ENCODE measurements at regions not wholly inside any gene's neighbourhood (a gene's known extent, or its start where the extent isn't known, plus 50 kb on each side); places are given as distances from the start of the nearest gene placed in this dataset.

DNA sequence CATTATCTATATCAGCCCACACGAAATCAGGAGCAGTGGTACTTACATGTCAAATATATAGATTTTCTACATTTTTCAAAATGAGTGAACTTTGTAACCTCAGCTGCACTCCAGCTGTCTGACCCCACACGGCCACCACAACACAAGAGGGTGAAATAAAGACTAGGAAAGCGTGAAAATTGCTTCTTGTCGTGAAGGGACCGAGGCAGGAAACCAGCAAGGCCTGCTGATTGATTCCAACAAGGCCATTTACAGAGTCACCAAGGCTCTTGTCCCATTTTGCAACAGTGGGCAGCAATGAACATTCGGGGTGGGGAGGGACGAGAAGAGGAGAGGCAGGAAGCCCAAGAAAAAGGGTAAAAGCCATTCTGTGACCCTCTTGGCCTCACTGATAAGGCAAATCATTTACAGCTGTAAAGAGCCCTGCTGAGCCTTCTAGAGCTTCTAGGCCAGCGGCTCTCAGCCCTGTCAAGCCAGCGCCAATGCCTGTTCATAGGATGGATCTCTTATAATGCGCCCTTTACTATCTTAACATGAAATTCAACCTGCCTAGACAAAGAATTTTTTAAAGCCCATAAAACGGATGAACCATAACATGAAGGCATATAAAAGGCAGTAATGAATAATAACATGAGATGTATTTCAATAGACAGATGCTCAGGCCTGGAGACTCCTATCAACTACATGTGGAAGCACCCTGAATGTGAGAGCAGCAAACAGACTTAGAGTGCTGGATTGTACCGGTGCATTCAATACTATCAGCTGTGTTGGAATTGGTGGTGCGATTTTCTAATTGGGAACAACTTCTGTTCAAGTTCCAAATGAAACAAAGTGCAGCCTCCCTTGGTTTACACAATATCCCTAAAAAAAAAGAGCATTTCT lies 269.0 kb downstream of the CDCA7 start:
- TF ChIP-seq POLR2A (IDR thresholded peaks at IDR 0.05; ENCODE audit: low read depth, low read length) = no peak
- no peak for TF ChIP-seq POLR2AphosphoS5 (IDR thresholded peaks at IDR 0.05; ENCODE audit: low read depth, low read length)
- no peak for TF ChIP-seq TAF1 (IDR thresholded peaks at IDR 0.05; ENCODE audit: low read depth, low read length)
- no peak for TF ChIP-seq PAX5 (IDR thresholded peaks at IDR 0.05; ENCODE audit: insufficient read depth, low read length, severe bottlenecking)

Measured in GM12891 (cell line).